HCT116 (cell line): ENCODE measurements at regions not wholly inside any gene's neighbourhood (a gene's known extent, or its start where the extent isn't known, plus 50 kb on each side); places are given as distances from the start of the nearest gene placed in this dataset.

Experiments
- ATAC-seq: fragments of 200-7000 bp; cut with Tn5 transposase; 2 replicates; pipeline ENCODE4 v1.9.1; 2020; ENCODE audit warnings: mild to moderate bottlenecking, moderate library complexity
- BruUV-seq: library from RNA; stranded (reverse); fragments of 400-500 nt; replicated peaks from 2 replicates; lab custom pipeline; 2021; lab: Mats Ljungman, UMichigan
- CTCF ChIA-PET: fragments of 300-600 bp; sonication (Branson Sonifier 250); formaldehyde crosslinking; loops from one replicate; lab custom pipeline; 2021; ENCODE audit warnings: antibody characterized with exemption; lab: Charles Lee
- POLR2A ChIA-PET: fragments of 300-600, 350-600 bp; sonication (Branson Sonifier 250); formaldehyde crosslinking; loops from one replicate; lab custom pipeline; 2021; ENCODE audit warnings: antibody characterized with exemption; lab: Charles Lee
- RAD21 ChIA-PET, 2 experiments: fragments of 300-600 bp; sonication (Branson Sonifier 250); formaldehyde crosslinking; loops; one replicate each; lab custom pipeline; 2023; ENCODE audit warnings: low total read pairs in 2 of 2; ENCODE audit not compliant: uncharacterized antibody in 2 of 2, unreplicated experiment in 2 of 2, low non-redundant PET in 1 of 2; lab: Charles Lee
- DNase-seq: peaks from one replicate; pipeline ENCODE4 v3.0.0-alpha.2; 2010; ENCODE audit warnings: low read depth, low spot score
- H2AFZ ChIP-seq: fragments of 200-600 bp; shearing (Covaris generic), sonication (generic); 2 replicates; pipeline ENCODE4 v1.6.1; 2017; ENCODE audit warnings: low read depth, mixed run types, mixed read lengths, antibody characterized with exemption, low read length; ENCODE audit not compliant: poor library complexity, severe bottlenecking
- H3K27ac ChIP-seq: 2 replicates; pipeline ENCODE4 v1.5.1; 2012; ENCODE audit warnings: low read depth, low read length
- H3K27me3 ChIP-seq: fragments of 200-600 bp; sonication (generic); 2 replicates; pipeline ENCODE4 v1.6.1; 2016; ENCODE audit warnings: mixed run types, low read length, mixed read lengths; ENCODE audit not compliant: insufficient read depth
- H3K36me3 ChIP-seq, 2 experiments: fragments of 200-500 bp in 1 of 2; fragments of 200-600 bp in 1 of 2; sonication (Bioruptor generic) in 1 of 2; sonication (generic) in 1 of 2; 2 replicates each; pipeline versions ENCODE4 v1.5.1 to v1.6.1; 2014 to 2016; ENCODE audit warnings: low read length in 2 of 2, inconsistent platforms in 1 of 2, mixed read lengths in 1 of 2, mixed run types in 1 of 2; ENCODE audit not compliant: insufficient read depth in 2 of 2, control insufficient read depth in 1 of 2
- H3K4me1 ChIP-seq, 2 experiments: fragments of 200-600 bp in 1 of 2; sonication (generic) in 1 of 2; 2 replicates each; pipeline versions ENCODE4 v1.5.1 to v1.6.1; 2012 to 2017; ENCODE audit warnings: low read length in 2 of 2, inconsistent platforms in 1 of 2, mild to moderate bottlenecking in 1 of 2, mixed read lengths in 1 of 2, mixed run types in 1 of 2, moderate library complexity in 1 of 2; ENCODE audit not compliant: insufficient read depth in 2 of 2, control insufficient read depth in 1 of 2
- H3K4me2 ChIP-seq: fragments of 200-600 bp; sonication (generic); 2 replicates; pipeline ENCODE4 v1.6.1; 2017; ENCODE audit warnings: mixed run types, low read length, mixed read lengths
- H3K4me3 ChIP-seq, 2 experiments: fragments of 200-600 bp in 1 of 2; sonication (generic) in 1 of 2; replicated peaks in 1 of 2; 2 replicates each; pipeline ENCODE4 v1.5.1; 2011 to 2016; ENCODE audit warnings: low read length in 2 of 2, control low read depth in 1 of 2, low read depth in 1 of 2, mild to moderate bottlenecking in 1 of 2, mixed read lengths in 1 of 2, mixed run types in 1 of 2
- H3K79me2 ChIP-seq: fragments of 200-600 bp; sonication (generic); 2 replicates; pipeline ENCODE4 v1.6.1; 2017; ENCODE audit warnings: mild to moderate bottlenecking, mixed run types, low read length, moderate library complexity, mixed read lengths; ENCODE audit not compliant: insufficient read depth
- H3K9ac ChIP-seq: fragments of 200-600 bp; sonication (generic); 2 replicates; pipeline ENCODE4 v1.6.1; 2016; ENCODE audit warnings: low read length, mixed read lengths
- H3K9me2 ChIP-seq: fragments of 200-600 bp; sonication (generic), shearing (Covaris generic); 2 replicates; pipeline ENCODE4 v1.6.1; 2017; ENCODE audit warnings: mixed run types, mild to moderate bottlenecking, moderate library complexity; ENCODE audit not compliant: insufficient read depth
- H3K9me3 ChIP-seq, 2 experiments: fragments of 200-500 bp in 1 of 2; fragments of 200-600 bp in 1 of 2; sonication (Bioruptor generic) in 1 of 2; sonication (generic) in 1 of 2; 2 replicates each; pipeline ENCODE4 v1.6.1; 2014 to 2017; ENCODE audit warnings: low read length in 2 of 2, mixed read lengths in 2 of 2, inconsistent platforms in 1 of 2, low read depth in 1 of 2, mild to moderate bottlenecking in 1 of 2, mixed run types in 1 of 2, moderate library complexity in 1 of 2; ENCODE audit not compliant: control insufficient read depth in 1 of 2, insufficient read depth in 1 of 2
- H4K20me1 ChIP-seq: fragments of 200-600 bp; sonication (generic), shearing (Covaris generic); 2 replicates; pipeline ENCODE4 v1.6.1; 2017; ENCODE audit warnings: mixed run types, mild to moderate bottlenecking, moderate library complexity; ENCODE audit not compliant: insufficient read depth
- CBX3 ChIP-seq: IDR thresholded peaks from 2 replicates; pipeline ENCODE4 v1.6.1; 2012; ENCODE audit warnings: low read depth
- EZH2 ChIP-seq: fragments of 200-600 bp; sonication (generic); IDR thresholded peaks from 2 replicates; pipeline ENCODE4 v1.6.1; 2017; ENCODE audit warnings: antibody characterized with exemption, mixed run types
- FOSL1 ChIP-seq: IDR thresholded peaks from 2 replicates; pipeline ENCODE4 v1.6.1; 2012; ENCODE audit warnings: low read depth
- SIN3A ChIP-seq: IDR thresholded peaks from 2 replicates; pipeline ENCODE4 v1.6.1; 2012; ENCODE audit warnings: low read depth
- SP1 ChIP-seq: IDR thresholded peaks from 2 replicates; pipeline ENCODE4 v1.6.1; 2012; ENCODE audit warnings: low read depth
- SRF ChIP-seq: IDR thresholded peaks from 2 replicates; pipeline ENCODE4 v1.6.1; 2012; ENCODE audit warnings: low read depth
- TCF7L2 ChIP-seq: IDR thresholded peaks from 2 replicates; pipeline ENCODE4 v1.7.0; 2011; ENCODE audit warnings: borderline replicate concordance, inconsistent platforms; ENCODE audit not compliant: insufficient read depth, insufficient read length; ENCODE audit errors: extremely low read depth
- YY1 ChIP-seq: IDR thresholded peaks from 2 replicates; pipeline ENCODE4 v1.6.1; 2011; ENCODE audit warnings: low read length, low read depth, moderate library complexity, mild to moderate bottlenecking; ENCODE audit not compliant: insufficient replicate concordance; ENCODE audit errors: extremely low read depth
- ZNF274 ChIP-seq: fragments of 200-500 bp; sonication (Bioruptor generic); IDR thresholded peaks from 2 replicates; pipeline ENCODE4 v1.6.1; 2014; ENCODE audit warnings: mild to moderate bottlenecking, low read depth, low read length, inconsistent platforms
- intact Hi-C: fragments of 100-400 bp; cut with micrococcal nuclease; formaldehyde crosslinking; loops from 2 replicates; pipeline ENCODE4 v1.10.0; 2022
- TF ChIP-seq, protein P1 (sequence below): IDR thresholded peaks from 2 replicates; pipeline ENCODE4 v1.6.1; 2012; ENCODE audit warnings: low read depth
- TF ChIP-seq, protein P2 (sequence below), 3 experiments: fragments of 200-600 bp in 1 of 3; sonication (generic) in 1 of 3; IDR thresholded peaks in 2 of 3; conservative IDR thresholded peaks in 1 of 3; 2 replicates each; pipeline ENCODE4 v1.5.1; 2012 to 2017; ENCODE audit warnings: low read depth in 2 of 3, low read length in 2 of 3, antibody characterized with exemption in 1 of 3, borderline replicate concordance in 1 of 3, control low read depth in 1 of 3, mild to moderate bottlenecking in 1 of 3, mixed read lengths in 1 of 3, mixed run types in 1 of 3, moderate library complexity in 1 of 3; ENCODE audit not compliant: insufficient read depth in 1 of 3

DNA sequence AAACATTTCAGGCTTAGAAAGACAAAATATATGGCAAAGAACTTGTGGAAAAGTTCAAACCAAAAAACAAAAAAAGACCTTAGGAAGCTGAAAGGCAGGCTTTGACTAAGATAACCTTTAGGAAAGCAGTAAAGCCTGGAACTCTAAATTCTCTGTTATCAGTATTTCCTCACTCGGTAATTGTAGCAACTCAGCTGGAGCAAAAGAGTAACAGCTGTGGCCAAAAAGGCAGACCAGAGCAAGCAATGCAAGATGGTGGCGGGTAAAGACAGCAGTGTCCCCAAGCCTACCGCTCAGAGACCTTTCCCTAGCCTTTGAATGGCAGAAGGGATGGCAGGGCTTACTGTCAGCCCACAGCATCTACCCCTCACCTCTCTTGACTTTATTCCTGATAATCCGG, 63.1 kb upstream of the KLHL13 start:
- Histone ChIP-seq H3K4me3 (no peak overlapping the region), H3K36me3 (no peaks in the 10 kb centered on the region), H2AFZ (no peak overlapping the region), H3K9me3 (no peaks in the 10 kb centered on the region), H3K9me2 (no peaks in the 10 kb centered on the region), H3K4me1 (no peaks in the 10 kb centered on the region), H3K4me2 (no peak overlapping the region), H3K79me2 (no peaks in the 10 kb centered on the region), H3K27ac (no peak overlapping the region), H3K27me3 (no peaks in the 10 kb centered on the region), H4K20me1 (no peaks in the 10 kb centered on the region), H3K9ac (no peak overlapping the region)
- no peak for TF ChIP-seq TCF7L2
- POLR2A ChIA-PET = no interaction called here
- BruUV-seq = no TSS peak
- intact Hi-C loops = no loop called here
- DNase-seq (no peak), ATAC-seq (no peak)
- RAD21 ChIA-PET = no interaction called here
- CTCF ChIA-PET = no interaction called here

DNA sequence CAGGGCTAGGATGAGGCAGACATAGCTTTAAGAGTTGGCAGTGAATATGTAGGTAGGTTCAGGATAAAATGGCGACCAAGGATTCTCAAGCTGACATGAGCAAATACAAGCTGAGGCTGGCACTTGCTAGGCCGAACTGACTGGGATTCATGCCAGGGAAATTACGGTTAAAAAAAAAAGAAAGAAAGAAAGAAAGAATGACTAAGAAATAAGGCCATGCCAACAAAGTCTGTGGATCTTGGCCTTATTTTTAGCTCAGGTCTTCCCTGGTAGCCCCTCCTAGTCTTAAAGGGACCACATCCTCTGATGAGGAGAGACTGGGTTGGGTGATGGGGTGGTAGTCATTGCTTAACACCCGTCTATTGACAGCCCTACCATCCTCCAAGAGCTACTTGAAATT, 64.4 kb upstream of the KLHL13 start:
- Histone ChIP-seq H3K4me3 (no peak overlapping the region), H3K9me3 (no peaks in the 10 kb centered on the region), H3K9ac (no peak overlapping the region), H3K79me2 (no peaks in the 10 kb centered on the region), H3K9me2 (no peaks in the 10 kb centered on the region), H3K4me1 (no peaks in the 10 kb centered on the region), H3K4me2 (no peak overlapping the region), H3K27ac (no peak overlapping the region), H3K27me3 (no peaks in the 10 kb centered on the region), H2AFZ (no peak overlapping the region), H4K20me1 (no peaks in the 10 kb centered on the region), H3K36me3 (no peaks in the 10 kb centered on the region)
- POLR2A ChIA-PET = no interaction called here
- no TSS peak for BruUV-seq
- intact Hi-C loops = no loop called here
- CTCF ChIA-PET = no interaction called here
- no peak for TF ChIP-seq SIN3A
- no peak for TF ChIP-seq EZH2
- no peak for TF ChIP-seq ZNF274
- no peak for TF ChIP-seq YY1
- no peak for TF ChIP-seq FOSL1
- TF ChIP-seq SRF = no peak
- no peak for TF ChIP-seq SP1
- TF ChIP-seq, protein P1, sequence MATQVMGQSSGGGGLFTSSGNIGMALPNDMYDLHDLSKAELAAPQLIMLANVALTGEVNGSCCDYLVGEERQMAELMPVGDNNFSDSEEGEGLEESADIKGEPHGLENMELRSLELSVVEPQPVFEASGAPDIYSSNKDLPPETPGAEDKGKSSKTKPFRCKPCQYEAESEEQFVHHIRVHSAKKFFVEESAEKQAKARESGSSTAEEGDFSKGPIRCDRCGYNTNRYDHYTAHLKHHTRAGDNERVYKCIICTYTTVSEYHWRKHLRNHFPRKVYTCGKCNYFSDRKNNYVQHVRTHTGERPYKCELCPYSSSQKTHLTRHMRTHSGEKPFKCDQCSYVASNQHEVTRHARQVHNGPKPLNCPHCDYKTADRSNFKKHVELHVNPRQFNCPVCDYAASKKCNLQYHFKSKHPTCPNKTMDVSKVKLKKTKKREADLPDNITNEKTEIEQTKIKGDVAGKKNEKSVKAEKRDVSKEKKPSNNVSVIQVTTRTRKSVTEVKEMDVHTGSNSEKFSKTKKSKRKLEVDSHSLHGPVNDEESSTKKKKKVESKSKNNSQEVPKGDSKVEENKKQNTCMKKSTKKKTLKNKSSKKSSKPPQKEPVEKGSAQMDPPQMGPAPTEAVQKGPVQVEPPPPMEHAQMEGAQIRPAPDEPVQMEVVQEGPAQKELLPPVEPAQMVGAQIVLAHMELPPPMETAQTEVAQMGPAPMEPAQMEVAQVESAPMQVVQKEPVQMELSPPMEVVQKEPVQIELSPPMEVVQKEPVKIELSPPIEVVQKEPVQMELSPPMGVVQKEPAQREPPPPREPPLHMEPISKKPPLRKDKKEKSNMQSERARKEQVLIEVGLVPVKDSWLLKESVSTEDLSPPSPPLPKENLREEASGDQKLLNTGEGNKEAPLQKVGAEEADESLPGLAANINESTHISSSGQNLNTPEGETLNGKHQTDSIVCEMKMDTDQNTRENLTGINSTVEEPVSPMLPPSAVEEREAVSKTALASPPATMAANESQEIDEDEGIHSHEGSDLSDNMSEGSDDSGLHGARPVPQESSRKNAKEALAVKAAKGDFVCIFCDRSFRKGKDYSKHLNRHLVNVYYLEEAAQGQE = no peak
- TF ChIP-seq, protein P2, sequence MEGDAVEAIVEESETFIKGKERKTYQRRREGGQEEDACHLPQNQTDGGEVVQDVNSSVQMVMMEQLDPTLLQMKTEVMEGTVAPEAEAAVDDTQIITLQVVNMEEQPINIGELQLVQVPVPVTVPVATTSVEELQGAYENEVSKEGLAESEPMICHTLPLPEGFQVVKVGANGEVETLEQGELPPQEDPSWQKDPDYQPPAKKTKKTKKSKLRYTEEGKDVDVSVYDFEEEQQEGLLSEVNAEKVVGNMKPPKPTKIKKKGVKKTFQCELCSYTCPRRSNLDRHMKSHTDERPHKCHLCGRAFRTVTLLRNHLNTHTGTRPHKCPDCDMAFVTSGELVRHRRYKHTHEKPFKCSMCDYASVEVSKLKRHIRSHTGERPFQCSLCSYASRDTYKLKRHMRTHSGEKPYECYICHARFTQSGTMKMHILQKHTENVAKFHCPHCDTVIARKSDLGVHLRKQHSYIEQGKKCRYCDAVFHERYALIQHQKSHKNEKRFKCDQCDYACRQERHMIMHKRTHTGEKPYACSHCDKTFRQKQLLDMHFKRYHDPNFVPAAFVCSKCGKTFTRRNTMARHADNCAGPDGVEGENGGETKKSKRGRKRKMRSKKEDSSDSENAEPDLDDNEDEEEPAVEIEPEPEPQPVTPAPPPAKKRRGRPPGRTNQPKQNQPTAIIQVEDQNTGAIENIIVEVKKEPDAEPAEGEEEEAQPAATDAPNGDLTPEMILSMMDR (IDR thresholded peaks at IDR 0.05 in 2 of 3, conservative IDR thresholded peaks at IDR 0.05 in 1 of 3; ENCODE audit: borderline replicate concordance in 1 of 3, insufficient read depth in 1 of 3, low read depth in 2 of 3, low read length in 2 of 3) = no peak
- TF ChIP-seq CBX3 = no peak
- DNase-seq = no peak
- no peak for ATAC-seq
- RAD21 ChIA-PET = no interaction called here
